Fibroblast of skin of right biceps (primary cell): ENCODE measurements at regions not wholly inside any gene's neighbourhood (a gene's known extent, or its start where the extent isn't known, plus 50 kb on each side); places are given as distances from the start of the nearest gene placed in this dataset.

Experiments used
- DNase-seq: peaks from one replicate; pipeline ENCODE4 v3.0.0-alpha.2; 2013

DNA sequence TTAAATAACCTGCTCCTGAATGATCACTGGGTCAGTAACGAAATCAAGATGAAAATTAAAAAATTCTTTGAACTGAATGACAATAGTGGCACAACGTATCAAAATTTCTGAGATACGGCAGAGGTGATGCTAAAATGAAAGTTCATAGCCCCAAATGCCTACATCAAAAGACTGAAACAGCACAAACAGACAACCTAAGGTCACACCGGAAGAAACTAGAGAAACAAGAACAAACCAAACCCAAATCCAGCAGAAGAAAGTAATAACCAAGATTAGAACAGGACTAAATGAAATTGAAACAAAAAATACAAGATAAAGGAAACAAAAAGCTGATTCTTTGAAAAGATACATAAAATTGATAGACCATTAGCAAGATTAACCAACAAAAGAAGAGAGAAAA is 324.1 kb downstream of the RBM26 start:
- no peak for DNase-seq

DNA sequence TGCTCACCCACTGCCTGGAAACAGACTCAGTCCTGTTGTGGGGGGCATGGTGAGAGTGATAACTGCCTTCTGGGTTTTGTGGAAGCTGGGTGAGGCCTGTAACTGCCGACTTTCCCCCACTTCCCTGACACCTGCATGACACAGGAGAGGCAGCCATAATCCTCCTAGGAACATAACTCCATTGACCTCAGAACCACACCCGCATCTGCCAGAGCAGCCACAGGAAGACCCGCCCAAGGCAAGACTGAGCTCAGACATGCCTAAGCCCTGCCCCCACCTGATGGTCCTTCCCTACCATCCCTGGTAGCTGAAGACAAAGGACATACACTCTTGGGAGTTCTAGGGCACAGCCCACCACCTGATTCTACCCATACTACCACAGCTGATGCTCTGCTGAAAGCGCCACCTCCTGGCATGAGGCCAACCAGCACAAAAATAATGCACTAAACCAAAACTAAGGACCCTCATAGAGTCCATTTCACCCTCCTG is 326.7 kb downstream of the RBM26 start:
- DNase-seq, result no peak

DNA sequence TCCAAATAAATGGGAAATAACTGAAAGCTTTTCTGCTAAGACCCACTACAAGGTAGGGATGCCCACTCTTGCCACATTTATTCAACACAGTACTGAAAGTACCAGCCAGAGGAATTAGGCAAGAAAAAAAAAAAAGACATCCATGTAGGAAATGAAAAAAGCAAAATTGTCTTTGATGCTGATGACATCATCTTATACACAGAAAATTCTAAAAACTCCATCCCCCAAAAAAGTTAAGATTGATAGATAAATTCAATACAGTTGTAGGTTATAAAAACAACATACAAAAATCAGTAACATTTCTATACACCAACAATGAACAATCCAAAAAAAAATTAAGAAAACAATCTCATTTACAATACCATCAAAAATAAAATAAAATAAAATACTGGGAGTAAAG is 330.4 kb downstream of the RBM26 start:
- DNase-seq, result no peak

DNA sequence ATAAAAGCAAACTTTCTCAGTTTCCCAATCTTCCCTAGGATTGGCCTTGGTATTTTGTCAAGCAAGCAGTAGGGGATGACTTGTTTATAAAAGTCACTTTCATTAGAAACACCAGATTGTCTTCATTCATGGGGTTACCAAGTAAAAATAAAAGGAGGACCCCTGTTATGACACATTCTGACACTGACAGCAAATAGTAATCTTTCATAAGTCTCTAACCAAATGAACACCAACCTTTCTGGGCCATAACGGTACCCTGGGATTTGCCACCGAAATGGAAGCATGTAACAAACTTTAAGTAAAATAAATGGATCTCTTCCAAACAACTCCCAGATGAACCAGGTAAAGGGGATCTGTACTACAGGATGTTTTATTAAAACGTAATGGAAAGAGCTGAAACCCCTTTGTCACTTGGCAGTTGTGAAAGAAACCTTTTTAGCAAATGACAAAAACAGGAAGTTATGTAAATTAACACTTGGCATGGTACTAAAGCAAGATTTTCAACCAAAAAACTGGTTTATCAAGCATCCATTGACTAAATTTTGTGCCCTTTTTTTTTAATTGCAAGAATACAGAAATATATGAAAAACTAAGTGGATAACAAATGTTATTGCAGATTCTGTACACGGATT is 335.6 kb downstream of the RBM26 start:
- no peak for DNase-seq

DNA sequence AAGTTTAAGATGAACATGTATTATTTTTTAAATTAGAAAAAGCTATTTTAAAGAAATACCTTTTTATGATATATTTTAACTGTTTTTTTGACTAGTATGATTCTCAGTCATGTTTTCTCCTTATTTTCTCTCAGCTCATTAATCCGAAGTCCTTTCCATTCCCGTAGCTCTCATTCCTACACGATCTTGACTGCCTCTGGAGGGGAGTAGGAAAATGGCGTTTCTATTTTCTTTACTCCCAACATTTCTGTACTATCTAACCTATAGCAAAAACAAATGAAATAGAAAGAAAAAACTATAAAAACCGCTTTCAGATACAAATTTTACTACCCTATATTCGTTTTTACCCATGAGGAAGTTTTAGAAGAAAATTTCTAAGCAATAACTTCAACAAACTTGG is 343.8 kb downstream of the RBM26 start:
- DNase-seq, result no peak

DNA sequence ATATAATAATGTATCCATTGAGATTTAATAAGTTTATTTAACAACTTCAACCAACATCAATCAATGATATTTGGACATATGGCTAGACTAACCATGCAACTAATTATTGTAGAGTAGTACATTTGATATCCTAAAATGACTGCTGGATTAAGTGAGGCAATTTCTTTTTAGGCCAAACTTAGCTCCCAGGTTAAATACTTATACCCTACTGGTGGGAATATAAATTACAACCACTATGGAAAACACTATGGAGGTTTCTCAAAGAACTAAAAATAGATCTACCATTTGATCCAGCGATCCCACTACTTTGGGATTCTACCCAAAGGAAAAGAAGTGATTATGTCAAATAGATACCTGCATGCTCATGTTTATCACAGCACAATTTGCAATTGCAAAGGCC is 345.8 kb downstream of the RBM26 start:
- no peak for DNase-seq

DNA sequence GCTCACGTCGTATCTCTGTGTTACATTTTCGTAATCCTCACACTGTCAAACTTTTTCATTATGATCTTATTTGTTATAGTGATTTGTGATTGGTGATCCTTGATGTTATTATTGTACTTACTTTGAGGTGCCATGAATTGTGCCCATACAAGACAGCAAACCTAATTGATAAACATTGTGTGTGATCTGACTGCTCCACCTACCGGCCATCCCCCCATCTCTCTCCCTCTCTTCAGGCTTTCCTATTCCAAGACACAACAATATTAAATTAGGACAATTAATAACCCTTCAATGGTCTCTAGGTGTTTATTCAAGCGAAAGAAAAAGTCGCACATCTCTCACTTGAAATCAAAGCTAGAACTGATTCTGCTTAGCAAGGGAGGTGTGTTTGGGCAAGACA is 349.3 kb downstream of the RBM26 start:
- DNase-seq, result no peak

DNA sequence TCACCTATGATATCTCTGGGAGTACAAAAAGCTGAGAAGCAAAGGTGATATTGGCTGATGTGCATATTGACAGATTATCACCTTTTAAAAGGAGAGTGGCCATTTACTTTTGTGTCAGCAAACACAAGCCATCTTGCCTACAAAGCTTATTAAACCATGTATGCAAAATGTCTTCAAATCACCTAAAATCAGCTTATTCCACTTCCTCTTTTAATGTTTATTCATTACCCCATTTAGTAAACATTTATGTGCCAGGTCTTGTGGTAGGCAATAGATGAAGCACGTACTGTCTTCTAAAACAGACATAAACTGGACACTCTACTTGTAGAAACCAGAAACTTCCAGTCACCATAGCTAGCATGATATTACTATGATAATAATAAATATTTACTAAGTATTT is 354.6 kb downstream of the RBM26 start:
- no peak for DNase-seq

DNA sequence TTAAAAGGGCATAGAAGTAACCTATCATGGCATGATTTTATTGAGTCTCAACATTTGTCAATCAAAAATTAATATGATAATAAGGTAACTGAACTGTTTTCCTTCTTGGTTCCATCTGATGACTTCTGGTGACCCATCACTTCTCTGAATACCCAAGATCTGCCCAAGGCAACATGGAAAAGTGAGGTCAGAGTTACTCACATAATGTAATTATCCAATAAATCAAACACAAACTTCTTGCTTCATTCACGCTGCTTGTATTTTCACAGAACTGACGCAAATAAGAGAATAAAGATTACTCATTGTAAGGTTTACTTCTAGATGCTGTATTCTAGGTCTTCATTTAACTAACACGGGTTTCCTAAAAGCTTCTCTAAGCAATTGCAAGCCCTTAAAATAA is 361.6 kb downstream of the RBM26 start:
- no peak for DNase-seq

DNA sequence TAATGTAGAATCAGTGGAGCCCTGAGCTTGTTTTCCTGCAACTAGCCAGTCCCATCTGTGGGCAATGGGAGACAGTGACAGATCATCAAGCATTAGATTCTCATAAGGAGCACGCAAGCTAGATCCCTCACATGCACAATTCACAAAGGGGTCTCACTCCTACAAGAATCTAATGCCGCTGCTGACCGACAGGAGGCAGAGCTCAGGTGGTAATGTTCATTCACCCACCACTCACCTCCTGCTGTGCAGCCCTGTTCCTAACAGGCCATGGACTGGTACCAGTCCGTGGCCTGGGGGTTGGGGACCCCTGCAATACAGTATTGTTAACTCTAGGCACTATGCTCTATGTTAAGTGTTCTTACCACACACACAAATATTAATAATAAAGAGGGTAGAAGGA is 362.8 kb downstream of the RBM26 start:
- DNase-seq, result no peak

DNA sequence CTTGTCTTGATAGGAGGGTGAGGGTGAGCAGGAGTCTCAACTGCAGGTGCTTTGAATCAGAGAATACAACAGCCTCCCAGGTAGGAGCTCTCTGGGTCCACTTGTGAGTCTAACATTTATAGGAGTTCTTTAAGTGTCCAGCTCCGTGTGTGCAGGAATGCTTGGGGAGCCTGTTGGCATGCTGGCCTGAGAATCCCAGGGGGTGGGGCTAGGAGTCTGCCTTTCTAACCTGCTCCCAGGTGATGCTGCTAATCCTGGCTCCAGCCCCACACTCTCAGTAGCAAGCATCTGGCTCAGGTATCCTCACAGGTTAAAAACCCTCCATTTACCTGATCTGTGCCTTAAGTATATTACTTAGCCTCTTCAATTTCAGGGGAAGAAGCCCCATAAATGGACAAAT is 368.9 kb downstream of the RBM26 start:
- no peak for DNase-seq

DNA sequence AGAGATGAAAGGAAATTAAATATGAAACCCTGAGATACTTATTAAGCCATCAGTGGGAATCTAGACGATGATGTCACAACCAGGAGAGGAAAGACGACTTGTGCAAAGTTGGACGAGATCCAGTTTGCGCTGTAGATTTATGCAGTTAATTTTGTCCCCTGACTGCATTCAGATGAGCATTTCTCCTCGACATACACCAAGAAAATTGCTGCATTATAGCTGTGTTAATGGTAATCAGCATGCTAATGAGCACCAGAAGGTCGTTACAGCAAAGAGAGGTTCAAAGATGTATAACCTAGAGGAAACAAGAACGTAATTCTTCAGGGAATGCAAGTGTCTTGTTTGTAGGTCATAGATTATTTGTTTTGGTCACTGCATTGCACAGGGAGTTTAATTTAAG is 371.7 kb downstream of the RBM26 start:
- DNase-seq, result no peak

DNA sequence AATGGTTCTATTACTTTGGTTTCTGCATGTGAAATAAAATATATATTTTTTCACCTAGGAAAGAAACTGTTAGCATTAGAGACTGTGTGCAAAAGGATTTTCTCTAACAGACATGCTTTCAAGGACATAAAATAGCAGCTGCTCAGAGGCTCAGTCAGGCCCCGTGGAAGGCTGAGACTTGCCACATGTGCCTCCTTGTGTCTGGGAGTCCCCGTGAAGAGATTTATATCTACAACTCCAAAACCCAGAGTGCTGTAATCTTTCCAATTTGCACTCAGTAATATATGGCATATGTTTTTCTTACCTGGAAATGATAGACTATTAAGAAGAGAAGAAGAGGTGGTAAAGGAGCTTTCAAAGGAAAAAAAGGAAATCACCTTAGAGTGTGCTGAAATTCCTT is 371.6 kb upstream of the OBI1 start:
- DNase-seq, result no peak

DNA sequence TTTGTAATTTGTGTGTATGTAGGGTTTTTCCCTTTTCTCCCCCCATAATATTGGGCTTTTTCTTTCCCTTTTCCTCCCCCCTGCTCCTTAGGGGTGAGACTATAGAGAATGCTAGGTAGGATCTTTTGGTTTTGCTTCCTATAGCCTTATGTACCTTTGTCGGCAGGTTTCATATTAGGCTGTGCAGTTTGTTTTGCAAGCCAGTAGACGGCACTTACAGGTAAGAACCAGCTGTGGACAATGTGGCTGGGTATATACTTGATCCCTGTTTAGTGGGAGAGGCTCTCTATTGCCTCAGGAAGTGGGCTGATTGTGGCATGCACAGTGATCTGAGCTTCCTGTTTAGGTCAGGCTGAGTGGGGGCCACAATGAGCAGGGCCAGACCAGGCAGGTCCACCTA is 359.2 kb upstream of the OBI1 start:
- no peak for DNase-seq

DNA sequence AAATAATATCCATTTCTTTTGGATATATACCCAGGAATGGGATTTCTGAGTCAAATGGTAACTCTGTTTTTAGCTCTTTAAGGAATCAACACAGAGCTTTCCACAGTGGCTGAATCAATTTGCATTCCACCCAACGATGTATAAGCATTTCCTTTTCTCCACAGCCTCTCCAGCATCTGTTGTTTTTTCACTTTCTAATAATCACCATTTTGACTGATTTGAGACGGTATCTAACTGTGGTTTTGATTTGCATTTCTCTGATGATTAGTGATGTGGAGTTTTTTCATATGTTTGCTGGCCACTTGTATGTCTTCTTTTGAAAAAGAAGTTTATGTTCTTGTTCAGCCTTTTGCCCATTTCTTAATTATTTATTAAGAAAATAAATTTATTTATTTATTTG is 352.2 kb upstream of the OBI1 start:
- no peak for DNase-seq

DNA sequence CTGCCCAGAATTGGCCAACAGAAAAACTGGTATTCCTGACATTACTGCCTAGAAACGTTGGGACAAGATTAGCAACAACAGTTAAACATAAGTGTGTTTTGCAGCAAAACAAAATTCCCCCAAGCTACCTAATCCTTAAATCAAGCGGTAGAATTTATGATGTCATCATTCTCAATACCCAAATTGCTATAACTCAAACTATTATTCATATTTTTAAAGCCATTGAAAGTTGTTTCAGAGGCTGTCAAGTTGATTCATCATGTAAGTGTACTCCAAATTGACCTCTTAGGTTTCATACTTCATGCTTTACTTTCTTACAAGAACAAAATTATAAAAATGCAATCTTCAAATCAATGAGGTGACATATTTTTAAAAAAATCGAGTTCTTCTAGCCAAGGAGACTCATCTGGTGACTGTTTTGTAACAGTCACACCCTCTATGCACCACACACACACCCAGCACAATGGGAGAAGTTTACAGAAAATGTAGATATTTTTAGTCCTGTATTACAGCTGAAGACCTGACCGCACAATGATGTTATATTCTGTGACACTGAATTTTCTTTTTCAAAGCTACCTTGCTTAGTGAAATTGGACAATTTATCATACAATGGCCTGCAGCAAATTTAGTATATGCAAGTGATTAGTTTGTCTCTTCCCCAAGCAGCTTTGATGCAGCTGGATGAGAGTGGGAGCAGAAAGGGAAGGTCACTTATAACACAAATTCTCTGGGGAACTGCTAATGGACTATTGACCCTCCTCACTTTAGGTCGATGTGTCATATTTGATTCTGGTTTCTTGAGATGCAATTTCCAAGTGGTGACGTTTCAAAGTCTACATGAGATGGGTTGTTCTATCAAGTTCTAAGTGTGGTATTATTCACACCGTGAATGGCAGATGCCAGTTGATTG is 345.3 kb upstream of the OBI1 start:
- no peak for DNase-seq

DNA sequence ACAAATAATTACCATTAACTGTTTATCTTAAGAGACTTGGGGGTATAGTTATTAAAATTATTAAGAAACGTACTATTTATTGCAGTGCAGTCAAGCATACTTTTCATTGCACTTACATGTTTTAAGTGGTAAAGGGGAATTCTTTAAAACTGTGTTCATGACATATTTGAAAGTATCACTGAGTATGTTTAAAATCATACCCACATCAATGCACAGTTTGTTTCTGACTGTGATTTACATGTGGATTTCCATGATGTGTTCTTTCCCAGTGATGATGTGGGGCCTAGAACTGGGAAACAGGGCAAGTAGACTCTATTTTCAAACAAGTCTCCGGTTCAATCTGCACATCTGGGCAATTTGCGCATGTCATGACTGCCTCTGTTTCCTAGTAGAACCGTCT is 340.5 kb upstream of the OBI1 start:
- no peak for DNase-seq

DNA sequence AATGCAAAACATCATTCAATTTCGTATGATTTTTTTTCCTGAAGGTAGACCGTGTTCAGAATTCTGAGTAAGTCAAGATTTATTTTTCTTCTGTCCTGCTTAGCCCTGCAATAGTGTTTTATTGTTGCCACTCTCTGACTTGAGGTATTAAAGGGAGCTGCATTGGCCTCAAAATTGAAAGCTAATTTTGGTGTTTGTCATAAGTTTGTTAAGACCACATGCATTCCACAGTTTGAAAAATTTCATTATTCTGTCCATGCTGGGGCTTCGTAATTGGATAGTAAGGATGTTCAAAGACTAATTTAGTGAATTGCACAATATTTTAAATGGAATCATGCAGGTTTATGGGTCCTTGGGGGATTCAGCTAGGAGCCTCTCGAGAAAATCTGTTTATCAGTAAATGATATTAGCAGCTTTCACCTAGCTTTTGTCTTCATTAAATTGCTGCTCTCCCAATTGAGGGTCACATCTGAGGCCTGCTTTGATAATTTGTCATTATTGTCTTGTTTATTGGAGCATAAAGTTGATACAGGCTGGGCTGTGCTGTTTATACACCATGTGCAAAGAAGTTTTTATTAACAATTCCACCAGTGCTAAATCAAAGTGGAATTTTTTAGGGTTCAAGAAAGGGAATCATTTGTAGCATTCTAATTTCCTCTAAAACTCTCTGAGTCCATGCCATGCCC is 339.8 kb upstream of the OBI1 start:
- DNase-seq, result no peak

DNA sequence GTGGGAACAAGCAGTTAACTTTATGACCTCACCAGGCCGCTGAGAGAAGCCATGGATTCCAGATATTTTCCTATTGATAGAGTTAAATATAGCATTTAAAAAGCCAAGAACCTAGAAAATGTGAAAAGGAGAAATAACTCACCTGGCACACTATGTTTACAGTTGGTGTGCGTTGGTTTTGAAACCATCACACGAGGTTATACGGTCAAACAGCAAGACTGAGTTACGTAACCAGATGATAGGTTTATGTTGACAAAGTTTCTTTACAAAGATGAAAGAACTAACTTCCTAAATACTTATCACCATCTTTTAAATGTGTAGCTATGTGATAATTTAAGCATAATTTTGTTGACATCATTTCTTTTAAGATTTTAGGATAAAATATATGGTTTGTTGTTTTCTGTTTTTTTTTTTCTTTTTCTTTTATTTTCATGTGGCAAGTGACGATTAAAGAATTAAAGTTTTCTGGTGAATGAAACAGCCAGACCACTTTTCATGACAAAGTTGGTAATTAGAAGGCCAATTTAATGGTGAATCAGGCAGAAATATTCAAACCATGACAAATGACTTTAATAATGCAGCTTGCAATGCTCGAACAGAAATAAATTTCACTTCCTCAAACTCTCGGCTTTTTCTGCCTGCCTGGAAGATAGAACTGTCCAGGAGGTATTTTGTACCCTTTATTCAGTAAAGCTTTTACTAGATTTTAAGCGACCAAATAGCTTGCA is 339.1 kb upstream of the OBI1 start:
- no peak for DNase-seq

DNA sequence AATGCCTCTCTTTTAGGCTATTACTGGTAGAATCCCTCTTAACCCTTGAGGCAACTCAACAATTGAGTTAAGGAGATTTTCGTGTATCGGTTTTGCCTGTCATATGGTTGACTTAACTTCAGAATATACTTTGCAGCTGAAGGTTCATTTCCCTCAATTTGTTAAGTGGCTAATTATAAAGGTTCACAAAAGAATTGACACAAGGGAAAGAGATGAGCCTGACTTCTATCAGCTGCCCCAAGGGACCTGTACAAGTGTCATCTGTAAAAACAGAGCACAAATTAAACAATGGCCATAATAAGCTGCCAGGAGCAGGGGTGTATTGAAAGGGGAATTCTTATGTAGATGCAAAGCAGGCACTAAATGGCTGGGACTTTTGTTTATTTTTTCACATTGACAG is 334.8 kb upstream of the OBI1 start:
- DNase-seq, result no peak

DNA sequence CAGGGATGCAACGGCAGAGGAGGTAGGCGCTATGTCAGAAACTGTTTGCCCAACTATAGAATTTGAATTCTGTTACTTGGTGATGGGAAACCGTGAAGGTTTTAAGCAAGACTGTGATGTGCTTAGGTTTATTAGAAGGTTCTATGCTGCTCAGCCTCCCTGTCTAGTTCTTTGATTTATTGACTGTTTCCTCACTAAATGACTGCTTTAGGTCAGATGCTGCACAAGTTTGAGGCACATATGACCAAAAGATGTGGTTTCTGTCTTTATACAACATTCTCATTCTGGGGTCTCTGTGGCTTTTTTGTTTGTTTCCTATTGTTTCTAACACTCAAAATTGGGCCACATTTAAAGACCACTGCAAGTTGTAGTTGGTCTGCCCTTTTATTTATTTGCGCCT is 323.0 kb upstream of the OBI1 start:
- no peak for DNase-seq

DNA sequence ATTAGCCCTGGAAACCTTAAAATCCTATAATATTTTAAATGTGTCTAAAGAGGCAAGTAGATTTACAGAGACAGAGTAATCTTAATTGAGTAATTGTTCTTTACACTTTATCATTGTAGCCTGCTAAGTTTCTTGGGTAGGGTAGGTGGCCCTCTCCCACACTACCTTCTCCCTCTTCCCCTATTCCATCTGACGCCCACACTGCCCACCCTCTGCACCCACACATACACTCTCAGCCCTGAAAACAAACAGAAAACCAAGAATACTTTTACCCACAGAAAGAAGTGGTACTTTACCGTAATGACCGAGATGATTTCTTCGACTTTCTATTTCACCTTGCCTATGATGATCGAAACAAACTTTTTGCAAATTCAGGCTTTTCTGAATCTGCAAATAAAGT is 320.4 kb upstream of the OBI1 start:
- DNase-seq, result no peak

DNA sequence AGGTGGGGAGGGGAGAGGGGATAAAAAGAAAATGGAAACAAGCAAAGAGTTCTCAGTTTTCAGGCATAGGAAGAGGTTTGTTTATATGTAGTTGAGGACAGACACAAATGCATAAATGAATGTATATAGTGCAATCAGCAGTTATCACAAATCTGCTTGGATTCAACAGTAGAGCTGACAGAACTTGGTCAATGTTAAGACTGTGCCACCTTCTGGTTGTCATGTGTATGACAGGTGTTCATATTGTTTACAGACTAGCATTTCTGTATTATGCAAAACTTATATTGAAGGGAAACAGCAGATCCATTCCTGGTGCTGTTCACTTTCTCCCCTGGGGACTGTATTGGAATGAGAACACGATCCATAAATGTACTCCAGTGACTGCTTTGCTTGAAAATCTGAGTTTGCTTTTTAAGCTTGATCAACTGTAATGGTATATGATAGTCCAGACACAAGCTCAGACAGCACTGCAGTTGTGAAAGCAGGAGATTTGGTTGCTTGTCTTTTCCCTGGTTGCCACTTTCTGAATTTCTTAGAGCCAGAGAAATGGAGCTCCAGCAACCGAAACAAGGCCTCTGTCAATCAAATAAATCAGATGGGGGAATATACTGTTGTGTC is 319.5 kb upstream of the OBI1 start:
- DNase-seq, result peak; percentile 42
